ENCODE measurements at regions not wholly inside any gene's neighbourhood (a gene's known extent, or its start where the extent isn't known, plus 50 kb on each side); places are given as distances from the start of the nearest gene placed in this dataset.
A peak's percentile ranks its signal among the peaks of the same experiment; 100 is the strongest.

DNA sequence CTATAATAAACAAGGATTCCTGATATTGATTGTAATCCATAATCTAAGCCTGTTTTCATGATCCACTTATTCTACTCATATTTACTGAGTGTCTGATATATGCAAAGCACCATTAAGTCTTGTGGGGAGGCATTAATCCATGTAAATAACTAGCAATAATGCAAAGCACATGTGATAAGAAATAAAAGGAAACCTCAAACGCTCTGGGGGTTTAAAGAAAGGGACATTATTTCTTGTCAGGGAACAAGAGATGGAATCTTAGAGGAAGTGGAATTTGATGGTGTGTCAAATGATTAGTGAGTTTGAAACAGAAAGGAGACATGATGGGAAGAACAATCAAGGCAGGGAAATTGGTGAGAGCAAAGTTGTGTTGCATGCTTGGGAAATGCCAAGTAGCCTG, 57.4 kb upstream of the FLT1 start:
- Mint-ChIP-seq H3K27ac (peak overlapping the region; percentile 9), H3K36me3 (ENCODE audit: low read depth) (no peaks in the 10 kb centered on the region), H3K4me1 (peaks cover 19% of the 10 kb centered on the region), H3K9me3 (no peaks in the 10 kb centered on the region), H3K27me3 (ENCODE audit: low read depth, poor library complexity) (peaks cover 17% of the 10 kb centered on the region), H3K4me3 (no peak overlapping the region)
- no peak for DNase-seq
- TF ChIP-seq CTCF (IDR thresholded peaks at IDR 0.05), result no peak

DNA sequence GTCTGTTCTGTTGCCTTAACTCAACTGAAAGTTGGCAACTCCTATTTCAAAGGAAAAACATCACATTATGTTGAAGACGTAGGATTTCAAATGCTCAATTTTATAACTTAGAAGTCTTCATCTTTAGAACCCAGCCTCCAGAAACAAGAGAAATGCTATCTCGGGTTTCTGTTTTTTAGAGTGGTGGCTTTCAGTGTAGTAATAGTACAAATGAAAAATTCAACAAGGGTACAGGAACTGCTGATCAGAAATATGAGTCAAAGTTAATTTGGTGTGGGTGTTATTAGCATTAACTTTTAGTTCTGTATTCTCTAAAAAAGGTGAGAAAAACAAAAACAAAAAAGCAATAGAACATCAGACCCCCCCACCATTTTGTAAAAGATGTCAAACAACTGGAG, 56.6 kb upstream of the FLT1 start:
- peaks cover 19% of the 10 kb centered on the region for H3K4me1 Mint-ChIP-seq
- H3K9me3 Mint-ChIP-seq, result no peaks in the 10 kb centered on the region
- H3K27me3 Mint-ChIP-seq (ENCODE audit: low read depth, poor library complexity), result peaks cover 15% of the 10 kb centered on the region
- DNase-seq, result no peak
- no peak overlapping the region for H3K27ac Mint-ChIP-seq
- no peaks in the 10 kb centered on the region for H3K36me3 Mint-ChIP-seq (ENCODE audit: low read depth)
- no peak overlapping the region for H3K4me3 Mint-ChIP-seq
- TF ChIP-seq CTCF (IDR thresholded peaks at IDR 0.05), result no peak

DNA sequence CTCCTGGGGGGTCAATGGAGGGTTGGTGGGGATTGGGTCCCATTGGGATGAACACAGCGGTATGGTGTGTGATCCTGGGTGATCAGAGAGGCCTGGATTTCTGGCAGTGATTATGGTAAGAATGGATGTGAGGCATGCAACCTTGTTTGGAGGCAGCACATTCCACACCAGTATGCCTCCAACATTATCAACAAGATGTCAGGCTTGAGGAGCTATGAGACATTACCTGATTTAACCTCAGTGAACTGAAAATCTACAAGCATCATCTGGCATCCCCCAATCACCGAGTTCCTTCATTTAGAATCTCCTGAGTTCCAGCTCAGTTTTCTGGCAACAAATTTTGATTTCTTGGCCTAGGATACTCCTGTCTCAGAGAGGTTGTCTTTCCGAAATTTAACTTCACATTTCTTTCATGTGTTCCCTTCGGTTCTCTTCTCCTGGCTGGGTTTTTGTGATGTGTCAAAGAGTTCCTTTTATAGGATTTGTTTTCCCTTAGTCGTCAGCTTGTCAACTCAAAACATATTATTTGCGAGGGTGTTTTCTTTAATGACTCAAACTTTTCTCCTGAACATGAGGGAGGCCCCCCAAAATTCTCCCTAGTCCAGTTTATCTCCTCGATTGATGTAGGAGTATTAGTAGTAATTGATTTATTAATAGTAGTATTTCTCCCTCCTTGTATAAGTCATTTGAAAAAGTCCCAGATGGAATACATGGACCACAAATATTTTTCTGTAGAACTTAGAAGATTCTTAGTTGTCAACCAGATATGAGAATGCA, 56.0 kb upstream of the FLT1 start:
- TF ChIP-seq CTCF (IDR thresholded peaks at IDR 0.05), result no peak
- DNase-seq, result no peak
- Mint-ChIP-seq H3K36me3 (ENCODE audit: low read depth) (no peaks in the 10 kb centered on the region), H3K9me3 (no peaks in the 10 kb centered on the region), H3K27ac (no peak overlapping the region), H3K4me3 (no peak overlapping the region), H3K27me3 (ENCODE audit: low read depth, poor library complexity) (peaks cover 13% of the 10 kb centered on the region), H3K4me1 (peaks cover 19% of the 10 kb centered on the region)

GRCh38 chr13:28550091-28550490, 55.2 kb upstream of the FLT1 start:
- no peak for DNase-seq
- Mint-ChIP-seq H3K4me3 (no peak overlapping the region), H3K4me1 (peaks cover 16% of the 10 kb centered on the region), H3K27ac (peak overlapping the region; percentile 23), H3K27me3 (ENCODE audit: low read depth, poor library complexity) (peaks cover 13% of the 10 kb centered on the region), H3K9me3 (no peaks in the 10 kb centered on the region), H3K36me3 (ENCODE audit: low read depth) (no peaks in the 10 kb centered on the region)
- TF ChIP-seq CTCF (IDR thresholded peaks at IDR 0.05), result no peak

DNA sequence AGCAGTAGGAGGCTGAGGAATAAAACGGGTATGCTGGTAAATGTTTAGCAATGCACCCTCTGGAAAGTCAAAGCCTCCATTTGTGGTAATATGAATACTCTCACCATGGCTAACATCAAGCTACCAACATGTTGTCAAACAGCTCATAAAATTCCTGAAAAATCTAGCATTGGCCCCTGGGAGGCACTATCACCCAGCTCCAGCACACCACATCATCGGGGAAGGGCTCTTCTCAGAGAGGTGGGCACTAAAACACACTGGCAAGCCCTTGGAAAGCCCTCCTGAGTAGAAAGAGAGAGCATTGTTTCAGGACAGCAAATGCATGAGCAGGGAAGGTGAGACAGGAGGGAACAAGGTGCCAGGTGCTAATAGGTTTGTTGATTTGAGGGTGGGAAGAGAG, 53.9 kb upstream of the FLT1 start:
- Mint-ChIP-seq H3K4me1 (peaks cover 13% of the 10 kb centered on the region), H3K4me3 (no peak overlapping the region), H3K27me3 (ENCODE audit: low read depth, poor library complexity) (peaks cover 10% of the 10 kb centered on the region), H3K9me3 (peaks cover 11% of the 10 kb centered on the region), H3K27ac (no peak overlapping the region), H3K36me3 (ENCODE audit: low read depth) (no peaks in the 10 kb centered on the region)
- no peak for DNase-seq
- no peak for TF ChIP-seq CTCF (IDR thresholded peaks at IDR 0.05)

DNA sequence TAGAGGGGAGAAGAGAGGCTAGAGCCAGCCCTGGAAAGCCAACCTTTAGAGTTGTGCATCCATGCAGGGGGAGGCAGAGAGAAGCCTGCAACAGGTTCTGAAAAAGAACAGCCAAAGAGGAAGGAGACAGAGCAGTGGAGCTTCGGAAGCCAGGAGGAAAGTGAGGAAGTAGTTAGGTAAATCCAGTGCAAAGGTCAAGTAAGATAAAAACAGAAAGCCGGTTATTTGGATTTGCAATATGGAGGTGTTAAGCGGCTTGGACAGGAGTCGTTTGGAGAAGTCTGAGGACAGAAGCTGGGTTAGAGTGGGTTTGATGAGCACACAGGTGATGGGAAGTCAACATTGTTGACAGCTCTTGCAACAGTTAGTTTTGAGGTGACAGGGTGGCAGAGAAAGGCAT, 53.5 kb upstream of the FLT1 start:
- no peaks in the 10 kb centered on the region for H3K36me3 Mint-ChIP-seq (ENCODE audit: low read depth)
- peaks cover 14% of the 10 kb centered on the region for H3K9me3 Mint-ChIP-seq
- H3K27ac Mint-ChIP-seq, result no peak overlapping the region
- H3K4me1 Mint-ChIP-seq, result peaks cover 13% of the 10 kb centered on the region
- no peak for TF ChIP-seq CTCF (IDR thresholded peaks at IDR 0.05)
- H3K4me3 Mint-ChIP-seq, result no peak overlapping the region
- DNase-seq, result no peak
- H3K27me3 Mint-ChIP-seq (ENCODE audit: low read depth, poor library complexity), result peaks cover 13% of the 10 kb centered on the region
